Right ventricle myocardium superior (tissue), 1 donor: ENCODE measurements at regions not wholly inside any gene's neighbourhood (a gene's known extent, or its start where the extent isn't known, plus 50 kb on each side); places are given as distances from the start of the nearest gene placed in this dataset.
A peak's percentile ranks its signal among the peaks of the same experiment; 100 is the strongest.

Source experiments
- ATAC-seq: fragments of 200-7000 bp; cut with Tn5 transposase; one replicate; pipeline ENCODE4 v1.9.1; 2020; ENCODE audit warnings: mild to moderate bottlenecking; ENCODE audit not compliant: poor library complexity
- DNase-seq: peaks from one replicate; pipeline ENCODE4 v3.0.0-alpha.2; 2020
- intact Hi-C: fragments of 100-400 bp; cut with DNase I; formaldehyde crosslinking; loops from one replicate; pipeline ENCODE4 v1.11.2; 2022
- donor health status: DM: no; HTN: yes; CAD: no; lungs with severe emphysema.

- DNase-seq (no peak), ATAC-seq (no peak)
- intact Hi-C loops, result no loop called here
These were observed 652.6 kb downstream of the CCDC171 start for GRCh38 chr9:16205455-16205854.

- ATAC-seq, result no peak
- intact Hi-C loops, result no loop called here
- no peak for DNase-seq
These were observed 653.7 kb downstream of the CCDC171 start for GRCh38 chr9:16206518-16206917.

DNA sequence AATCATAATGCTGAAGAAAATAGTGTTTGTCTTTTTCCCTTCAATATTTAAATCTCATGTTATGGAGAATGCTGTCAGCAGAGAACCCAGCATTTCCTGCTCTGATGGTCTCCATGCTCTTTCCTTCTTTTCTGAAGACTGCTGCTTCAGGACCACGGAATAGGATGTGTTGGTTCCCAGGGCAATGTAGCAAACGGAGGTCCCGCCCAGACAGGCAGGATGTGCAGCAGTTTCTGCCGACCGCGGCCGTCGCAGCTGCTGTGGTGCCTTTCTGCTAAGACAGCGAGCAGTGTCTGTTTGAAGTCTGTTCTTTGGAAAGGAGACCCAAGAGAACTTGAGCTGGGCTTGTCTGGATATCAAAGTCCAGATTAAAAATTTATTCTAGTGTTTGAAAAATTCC lies 654.3 kb downstream of the CCDC171 start:
- DNase-seq (peak; percentile 67), ATAC-seq (peak; percentile 73)
- intact Hi-C loops, result no loop called here

- ATAC-seq, result no peak
- intact Hi-C loops, result no loop called here
- DNase-seq, result no peak
These were observed 657.6 kb downstream of the CCDC171 start for GRCh38 chr9:16210440-16210839.

DNA sequence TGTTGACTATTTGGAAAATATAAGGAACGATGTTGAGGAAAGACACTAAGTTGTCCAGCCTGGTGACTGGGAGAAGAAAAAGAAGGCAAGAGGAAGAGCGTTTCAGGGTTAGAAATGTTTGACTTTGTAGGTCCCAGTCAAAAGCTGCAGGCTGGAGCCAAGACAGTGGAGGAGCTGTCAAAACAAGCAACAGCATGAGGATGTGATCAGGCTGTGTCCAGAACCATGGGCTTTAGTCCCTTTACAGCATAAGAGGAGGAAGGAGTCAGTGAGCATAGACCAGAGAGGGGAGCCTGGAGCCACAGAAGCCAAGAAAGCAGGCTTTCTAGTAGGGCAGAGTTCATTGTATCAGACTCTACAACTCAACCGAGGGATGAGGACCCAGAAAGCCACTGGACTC lies 658.5 kb downstream of the BNC2 start:
- no peak for DNase-seq

GRCh38 chr9:16213781-16214515 lies 656.5 kb downstream of the BNC2 start:
- ATAC-seq, result peak; percentile 96
- intact Hi-C loops, result no loop called here
- peak; percentile 59 for DNase-seq

More for the DNA sequence above, 658.5 kb downstream of the BNC2 start:
- peak; percentile 46 for ATAC-seq
- intact Hi-C loops, result no loop called here

DNA sequence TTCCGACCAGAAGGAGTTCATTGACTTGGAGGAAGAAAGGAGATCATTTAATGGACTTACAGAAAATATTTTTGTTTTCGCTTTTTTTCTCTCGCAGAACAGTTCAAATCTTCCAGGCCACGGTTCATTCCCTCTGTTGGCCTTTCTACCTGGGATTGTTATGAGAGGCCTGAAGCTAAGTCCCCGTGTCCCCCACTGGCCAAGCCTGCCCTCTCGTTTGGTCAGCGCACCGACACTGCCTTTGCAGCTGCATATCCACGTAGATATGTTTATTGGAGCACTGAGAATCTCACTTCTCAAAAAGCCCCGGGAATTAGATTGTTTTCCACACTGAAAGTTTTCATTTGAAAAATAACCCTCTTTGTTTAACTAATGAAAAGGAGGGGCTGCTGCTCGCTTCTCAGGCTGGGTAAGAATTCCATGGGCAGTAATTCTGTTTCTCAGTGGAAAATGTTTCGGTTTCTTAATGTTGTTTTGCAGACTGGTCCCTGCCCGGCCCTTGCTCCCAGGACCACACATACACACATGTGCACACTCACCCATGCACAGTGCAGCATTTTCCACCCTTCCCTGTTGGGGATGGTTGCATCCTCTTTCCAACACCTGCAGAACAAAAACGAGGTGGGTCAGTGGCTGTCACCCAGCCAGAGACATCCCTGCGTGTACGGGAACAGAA lies 655.7 kb downstream of the BNC2 start:
- no peak for DNase-seq
- intact Hi-C loops, result no loop called here
- no peak for ATAC-seq

DNA sequence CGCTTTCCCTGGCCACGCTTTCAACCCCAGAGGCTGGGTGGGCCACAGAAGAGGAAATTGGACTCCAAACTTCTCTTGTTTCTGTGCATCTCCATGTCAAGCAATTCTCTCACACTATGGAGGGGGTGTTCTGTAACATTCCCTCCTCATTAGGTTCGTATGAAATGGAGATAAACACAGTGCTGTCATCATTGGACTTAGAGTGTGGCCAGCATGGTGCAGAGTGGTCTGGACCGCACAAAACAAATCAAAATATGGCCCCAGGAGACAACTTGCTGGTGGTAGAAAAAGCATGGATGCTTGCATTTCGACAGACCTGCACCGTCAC lies 655.2 kb downstream of the BNC2 start:
- no peak for ATAC-seq
- intact Hi-C loops, result no loop called here
- no peak for DNase-seq

DNA sequence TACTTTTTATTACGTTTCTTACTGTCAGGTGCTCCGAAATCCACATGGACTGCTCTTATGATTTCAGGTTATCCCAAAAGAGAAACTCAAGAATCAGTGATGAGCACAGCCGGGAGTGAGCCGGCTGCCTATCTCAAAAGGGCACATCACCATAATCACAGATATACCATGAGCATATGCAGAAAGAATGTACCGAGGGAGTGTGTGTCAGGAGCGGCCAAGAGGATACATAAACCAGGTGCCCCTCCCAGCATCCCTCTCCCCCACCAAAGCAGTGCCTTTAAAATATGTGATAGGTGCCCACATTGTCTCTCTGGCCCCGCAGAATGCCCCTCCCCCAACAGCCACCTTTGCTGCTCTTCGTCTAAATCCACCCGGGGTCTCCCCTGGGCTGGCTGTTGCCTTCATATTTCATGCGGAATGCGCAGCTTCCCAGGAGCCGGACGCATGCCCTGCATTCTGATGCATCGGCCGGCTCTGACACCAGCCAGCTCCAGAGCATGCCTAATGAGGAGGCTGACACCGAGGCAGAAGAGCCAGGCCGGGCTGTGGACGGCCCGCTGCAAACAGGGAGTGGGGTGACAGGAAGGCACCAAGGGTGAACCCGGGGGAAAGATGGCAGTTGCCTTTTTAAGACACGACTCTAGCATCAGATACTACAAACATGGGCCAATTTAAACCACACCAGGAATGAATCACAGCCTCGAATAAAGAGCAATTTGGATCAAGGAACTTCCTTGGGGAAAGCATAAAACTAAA lies 652.3 kb downstream of the BNC2 start:
- ATAC-seq, result no peak
- intact Hi-C loops, result no loop called here
- DNase-seq, result no peak

GRCh38 chr9:16221366-16221765 lies 649.1 kb downstream of the BNC2 start:
- DNase-seq, result peak; percentile 75
- peak; percentile 67 for ATAC-seq
- intact Hi-C loops, result no loop called here

DNA sequence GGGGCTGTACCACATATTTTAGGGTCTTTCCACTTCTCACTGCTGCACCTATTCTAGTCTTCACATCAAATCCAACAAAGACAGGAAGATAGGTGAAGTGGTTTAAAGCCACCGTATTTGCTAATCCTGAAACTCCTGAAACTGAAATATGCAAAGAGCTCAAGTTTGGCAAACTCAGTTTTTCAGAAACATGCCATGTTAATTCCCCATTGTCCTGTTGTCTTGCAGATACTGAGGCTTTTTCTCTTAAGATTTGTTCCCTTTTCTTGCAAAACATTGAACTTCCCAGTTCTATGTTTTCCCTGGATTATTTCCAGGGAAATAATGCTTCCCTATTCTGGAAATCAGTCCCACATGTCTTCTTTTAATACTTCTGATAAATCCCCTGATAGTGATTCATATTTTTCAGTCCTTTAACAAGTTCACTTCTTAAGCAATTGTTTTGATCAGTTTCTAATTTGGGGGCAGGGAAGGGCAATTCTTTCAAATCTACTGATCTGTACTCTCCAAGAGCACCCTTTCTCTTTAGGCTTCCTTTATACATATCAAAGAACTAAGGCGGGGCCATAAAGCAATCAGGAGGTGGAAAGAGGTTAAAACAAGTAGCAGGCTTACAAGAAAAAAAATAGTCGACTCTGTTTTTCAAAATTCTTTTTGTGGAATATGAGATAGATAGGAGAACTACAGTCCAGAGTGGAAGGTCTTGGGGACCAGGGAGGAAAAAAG lies 648.5 kb downstream of the BNC2 start:
- no peak for DNase-seq
- ATAC-seq, result peak; percentile 71
- intact Hi-C loops, result no loop called here

DNA sequence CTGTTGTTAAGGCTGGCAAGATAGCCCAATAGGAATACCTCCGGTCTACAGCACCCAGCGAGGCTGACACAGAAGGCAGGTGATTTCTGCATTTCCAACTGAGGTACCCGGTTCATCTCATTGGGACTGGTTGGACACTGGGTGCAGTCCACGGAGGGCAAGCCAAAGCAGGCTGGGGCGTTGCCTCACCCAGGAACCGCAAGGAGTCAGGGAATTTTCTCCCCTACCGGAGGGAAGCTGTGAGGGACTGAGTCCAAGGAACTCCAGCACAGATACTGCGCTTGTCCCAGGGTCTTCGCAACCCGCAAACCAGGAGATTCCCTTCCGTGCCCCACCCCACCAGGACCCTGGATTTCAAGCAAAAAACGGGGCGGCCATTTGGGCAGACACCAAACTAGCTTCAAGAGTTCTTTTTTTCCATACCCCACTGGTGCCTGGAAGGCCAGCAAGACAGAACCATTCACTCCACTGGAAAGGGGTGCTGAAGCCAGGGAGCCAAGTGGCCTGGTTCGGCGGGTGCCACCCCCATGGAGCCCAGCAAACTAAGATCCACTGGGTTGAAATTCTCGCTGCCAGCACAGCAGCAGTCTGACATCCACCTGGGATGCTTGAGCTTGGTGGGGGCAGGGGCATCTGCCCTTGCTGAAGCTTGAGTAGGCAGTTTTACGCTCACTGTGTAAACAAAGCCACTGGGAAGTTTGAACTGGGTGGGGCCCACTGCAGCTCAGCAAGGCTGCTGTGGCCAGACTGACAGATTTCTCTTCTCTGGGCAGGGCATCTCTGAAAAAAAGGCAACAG lies 647.2 kb downstream of the BNC2 start:
- DNase-seq, result no peak
- intact Hi-C loops, result no loop called here
- ATAC-seq, result no peak

GRCh38 chr9:16230731-16231130 lies 639.7 kb downstream of the BNC2 start:
- DNase-seq (no peak), ATAC-seq (no peak)
- intact Hi-C loops, result no loop called here

DNA sequence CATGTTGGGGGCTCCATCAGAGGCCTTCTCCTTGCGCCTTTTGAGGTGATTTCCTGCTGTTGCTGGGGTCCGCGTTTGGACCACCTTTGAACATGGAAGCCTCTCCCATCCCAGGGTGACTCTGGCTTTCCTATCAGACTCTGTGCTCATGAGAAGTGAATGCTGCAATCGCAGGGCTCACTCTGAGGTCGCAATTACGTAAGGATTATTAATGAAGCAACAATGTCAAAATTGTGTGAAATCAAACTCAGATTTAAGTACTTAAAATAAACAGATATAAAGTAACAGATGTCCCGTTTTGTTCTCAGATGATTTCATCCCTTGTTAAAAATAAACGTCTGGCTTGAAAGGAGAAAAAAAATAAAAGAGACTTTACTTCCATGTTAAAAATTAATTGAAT lies 634.2 kb downstream of the BNC2 start:
- ATAC-seq, result peak; percentile 74
- intact Hi-C loops, result loop anchor here (5.0 kb wide), 1 partner anchor 51 kb away; no protein-coding TSS in a partner anchor
- no peak for DNase-seq

DNA sequence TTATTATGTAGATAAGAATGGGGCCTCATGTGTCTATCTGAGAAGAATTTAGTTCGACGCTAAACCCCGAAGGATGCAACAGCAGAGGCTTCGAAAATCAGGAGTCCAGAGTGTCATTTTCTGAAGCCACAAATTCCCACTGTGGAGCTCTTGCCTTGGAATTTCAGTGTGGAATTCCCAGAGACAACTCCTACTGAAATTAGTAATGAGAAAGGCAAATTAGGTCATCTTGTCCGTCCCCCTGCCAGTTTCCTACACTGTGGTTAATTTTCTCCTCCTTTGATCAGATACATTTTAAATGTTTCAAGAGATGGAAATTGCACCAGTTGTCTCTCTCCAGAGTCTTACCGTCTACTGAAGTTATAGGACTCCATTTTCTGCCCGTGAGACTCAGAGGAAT lies 633.6 kb downstream of the BNC2 start:
- DNase-seq (no peak), ATAC-seq (no peak)
- intact Hi-C loops, result loop anchor here (5.0 kb wide), 1 partner anchor 50 kb away; no protein-coding TSS in a partner anchor

- intact Hi-C loops, result loop anchor here (5.0 kb wide), 1 partner anchor 49 kb away; no protein-coding TSS in a partner anchor
- DNase-seq, result no peak
- ATAC-seq, result no peak
These were observed 631.8 kb downstream of the BNC2 start for GRCh38 chr9:16238623-16239138.

DNA sequence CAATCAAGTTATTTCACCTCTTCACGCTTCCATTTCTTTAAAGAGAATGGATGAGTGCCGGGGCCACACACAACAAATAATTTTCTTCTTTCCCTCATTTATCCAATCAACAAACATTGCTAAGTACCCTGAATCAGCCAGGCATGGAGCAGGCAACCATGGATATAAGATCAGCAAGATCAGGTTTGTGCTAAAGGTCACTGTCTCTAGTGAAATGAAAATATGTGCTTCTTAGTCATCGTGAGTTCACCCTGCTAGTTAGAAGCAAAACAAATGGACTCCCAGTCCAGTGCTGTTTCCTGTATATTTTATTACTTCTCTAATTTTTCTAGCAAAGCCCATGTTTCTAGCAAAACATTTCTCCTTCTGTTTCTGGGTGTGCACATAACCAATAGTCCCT lies 629.2 kb downstream of the BNC2 start:
- ATAC-seq (no peak), DNase-seq (no peak)
- intact Hi-C loops, result no loop called here

DNA sequence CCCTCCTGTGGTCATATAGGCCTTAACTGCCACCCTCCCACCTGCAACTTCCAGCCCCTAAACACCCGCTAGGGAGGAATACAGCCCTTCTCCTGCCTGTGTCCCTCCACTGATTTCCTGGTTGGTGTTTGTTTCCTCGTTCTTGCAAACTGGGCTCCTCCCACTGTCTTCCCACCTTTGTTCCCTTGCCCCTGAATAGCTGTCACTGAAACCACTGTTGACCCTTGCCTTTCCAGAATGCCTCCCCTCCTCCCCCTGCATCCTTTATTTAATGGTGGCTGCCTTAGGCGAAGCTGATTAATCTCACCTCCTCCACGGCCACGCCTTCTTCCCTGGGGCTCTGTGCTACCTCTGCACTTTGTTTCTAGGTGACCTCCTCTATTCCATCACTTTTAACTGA lies 626.7 kb downstream of the BNC2 start:
- no peak for ATAC-seq
- intact Hi-C loops, result no loop called here
- no peak for DNase-seq
